Uterus (tissue), 2 donors: ENCODE measurements at regions not wholly inside any gene's neighbourhood (a gene's known extent, or its start where the extent isn't known, plus 50 kb on each side); places are given as distances from the start of the nearest gene placed in this dataset.
"Not testable (repeated sequence)": the region's sequence is repeated elsewhere in the genome, so short reads cannot be mapped to it uniquely, and the experiment has no call there.

Experiments
- POLR2A ChIP-seq, 2 donors: fragments of 450-650 bp; IDR thresholded peaks; one replicate each; pipeline ENCODE4 v1.6.1; 2016; ENCODE audit warnings: antibody characterized with exemption in 2 of 2, mild to moderate bottlenecking in 1 of 2, moderate library complexity in 1 of 2
- TF ChIP-seq, protein P1 (sequence below), 4 experiments: fragments of 200-600 bp in 2 of 4; fragments of 450-650 bp in 2 of 4; sonication (generic) in 2 of 4; IDR thresholded peaks; one replicate each; pipeline ENCODE4 v1.5.1; 2016 to 2019; ENCODE audit warnings: antibody characterized with exemption in 4 of 4, mild to moderate bottlenecking in 2 of 4, moderate library complexity in 1 of 4

DNA sequence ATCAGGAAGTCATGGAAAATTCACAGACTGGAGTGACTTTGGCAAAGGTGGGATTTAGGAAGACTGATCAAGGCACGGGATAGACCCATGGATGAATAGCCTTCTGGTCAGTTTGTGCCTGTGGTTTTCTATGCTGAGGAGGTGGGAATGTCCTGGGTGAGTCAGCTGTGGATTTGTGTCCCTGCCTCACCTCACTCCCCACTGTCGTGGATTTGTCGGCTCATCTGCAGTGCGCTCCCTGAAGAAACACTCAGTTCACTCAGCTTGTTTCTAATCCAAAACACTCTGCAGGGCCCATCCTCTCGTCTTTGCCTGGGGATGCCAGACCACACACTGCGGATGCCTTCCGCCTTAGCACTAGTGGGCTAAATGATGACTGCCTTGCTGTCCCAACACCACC, 50.2 kb upstream of the TP53BP2 start:
- not testable (repeated sequence) for TF ChIP-seq POLR2A (IDR thresholded peaks at IDR 0.05)
- TF ChIP-seq, protein P1, sequence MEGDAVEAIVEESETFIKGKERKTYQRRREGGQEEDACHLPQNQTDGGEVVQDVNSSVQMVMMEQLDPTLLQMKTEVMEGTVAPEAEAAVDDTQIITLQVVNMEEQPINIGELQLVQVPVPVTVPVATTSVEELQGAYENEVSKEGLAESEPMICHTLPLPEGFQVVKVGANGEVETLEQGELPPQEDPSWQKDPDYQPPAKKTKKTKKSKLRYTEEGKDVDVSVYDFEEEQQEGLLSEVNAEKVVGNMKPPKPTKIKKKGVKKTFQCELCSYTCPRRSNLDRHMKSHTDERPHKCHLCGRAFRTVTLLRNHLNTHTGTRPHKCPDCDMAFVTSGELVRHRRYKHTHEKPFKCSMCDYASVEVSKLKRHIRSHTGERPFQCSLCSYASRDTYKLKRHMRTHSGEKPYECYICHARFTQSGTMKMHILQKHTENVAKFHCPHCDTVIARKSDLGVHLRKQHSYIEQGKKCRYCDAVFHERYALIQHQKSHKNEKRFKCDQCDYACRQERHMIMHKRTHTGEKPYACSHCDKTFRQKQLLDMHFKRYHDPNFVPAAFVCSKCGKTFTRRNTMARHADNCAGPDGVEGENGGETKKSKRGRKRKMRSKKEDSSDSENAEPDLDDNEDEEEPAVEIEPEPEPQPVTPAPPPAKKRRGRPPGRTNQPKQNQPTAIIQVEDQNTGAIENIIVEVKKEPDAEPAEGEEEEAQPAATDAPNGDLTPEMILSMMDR (IDR thresholded peaks at IDR 0.05): not testable (repeated sequence)
